ENCODE measurements at regions not wholly inside any gene's neighbourhood (a gene's known extent, or its start where the extent isn't known, plus 50 kb on each side); places are given as distances from the start of the nearest gene placed in this dataset.

DNA sequence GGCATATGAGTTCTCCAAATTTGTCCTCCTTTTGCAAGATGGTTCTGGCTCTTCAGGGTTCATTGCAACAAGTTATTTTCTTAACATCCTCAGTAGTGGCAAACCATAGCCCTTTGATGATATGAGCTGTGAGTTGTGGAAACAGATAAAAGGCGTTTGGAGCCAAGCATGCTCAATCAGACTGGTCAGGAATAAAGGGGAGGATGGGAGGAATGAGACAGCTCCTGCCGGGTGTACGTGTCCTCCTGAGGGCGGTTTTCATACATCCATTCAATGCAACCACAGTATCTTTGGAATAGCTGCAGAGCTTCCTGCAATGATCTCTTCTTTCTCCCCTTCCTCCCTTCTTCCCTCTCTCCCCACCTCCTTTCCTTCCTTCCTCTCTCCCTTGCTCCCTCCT is 245.8 kb downstream of the GLI2 start:
- no peak for DNase-seq (ENCODE audit: low spot score)
- Histone ChIP-seq H3K4me3 (no peak overlapping the region), H3K27ac (no peak overlapping the region)
- no peak for TF ChIP-seq CTCF (IDR thresholded peaks at IDR 0.05)

DNA sequence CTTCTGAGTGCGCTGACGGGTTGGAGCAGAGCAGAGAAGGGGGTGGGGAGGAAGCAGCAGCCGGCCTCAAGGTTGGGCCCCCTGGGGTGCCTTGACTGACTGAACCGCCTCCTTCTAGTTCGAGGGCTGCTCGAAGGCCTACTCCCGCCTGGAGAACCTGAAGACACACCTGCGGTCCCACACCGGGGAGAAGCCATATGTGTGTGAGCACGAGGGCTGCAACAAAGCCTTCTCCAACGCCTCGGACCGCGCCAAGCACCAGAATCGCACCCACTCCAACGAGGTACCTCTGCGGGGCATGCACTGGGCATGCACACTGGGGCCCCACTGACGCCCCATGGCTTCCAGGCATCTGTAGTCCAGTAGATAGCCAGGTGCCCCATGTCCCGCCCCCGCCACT is 246.9 kb downstream of the GLI2 start:
- H3K27ac ChIP-seq, result no peak overlapping the region
- no peak overlapping the region for H3K4me3 ChIP-seq
- no peak for TF ChIP-seq CTCF (IDR thresholded peaks at IDR 0.05)
- DNase-seq (ENCODE audit: low spot score), result no peak

DNA sequence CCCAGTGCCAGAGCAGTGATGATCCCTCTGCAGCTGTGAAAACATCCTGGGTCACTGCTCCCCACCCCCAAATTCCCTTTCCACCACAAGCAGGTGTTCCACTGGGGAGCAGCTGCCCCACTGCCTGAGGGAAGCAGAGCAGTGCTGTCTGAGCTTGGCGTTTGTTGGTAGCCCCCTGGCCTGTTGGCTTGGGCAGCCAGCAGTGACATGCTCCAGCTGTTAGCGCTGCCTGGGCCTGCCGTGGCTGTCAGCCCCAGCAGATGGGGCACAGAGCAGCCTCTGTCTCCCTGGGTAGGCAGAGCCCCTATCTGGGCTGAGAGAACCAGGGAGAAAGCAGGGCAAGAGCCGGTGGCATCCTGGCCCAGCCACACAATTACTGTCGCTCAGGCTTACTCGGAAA is 247.7 kb downstream of the GLI2 start:
- Histone ChIP-seq H3K27ac (no peak overlapping the region), H3K4me3 (no peak overlapping the region)
- no peak for TF ChIP-seq CTCF (IDR thresholded peaks at IDR 0.05)
- DNase-seq (ENCODE audit: low spot score), result no peak

DNA sequence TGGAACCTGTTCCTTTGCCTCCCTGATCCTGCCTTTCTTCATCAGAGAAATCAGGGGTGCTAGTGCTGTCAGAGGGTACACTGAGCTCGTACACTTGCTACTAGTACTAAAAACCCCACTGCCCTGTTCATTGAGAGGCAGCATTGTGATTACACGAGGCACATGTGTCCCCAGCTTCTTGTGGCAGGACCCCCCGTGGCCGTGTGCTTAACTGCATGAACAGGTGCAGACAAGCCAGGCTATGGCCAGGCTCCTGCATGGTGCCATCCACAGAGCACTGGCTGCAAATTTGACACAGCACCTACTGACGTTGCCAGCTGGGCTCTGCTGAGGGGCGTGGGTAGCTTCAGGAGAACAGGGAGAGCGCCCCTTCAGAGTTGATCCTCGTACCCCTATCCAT is 248.4 kb downstream of the GLI2 start:
- H3K4me3 ChIP-seq, result no peak overlapping the region
- no peak for TF ChIP-seq CTCF (IDR thresholded peaks at IDR 0.05)
- H3K27ac ChIP-seq, result no peak overlapping the region
- no peak for DNase-seq (ENCODE audit: low spot score)

GRCh38 chr2:120984452-120985173 is 248.9 kb downstream of the GLI2 start:
- Histone ChIP-seq H3K4me3 (no peak overlapping the region), H3K27ac (no peak overlapping the region)
- no peak for DNase-seq (ENCODE audit: low spot score)
- TF ChIP-seq CTCF (IDR thresholded peaks at IDR 0.05), result no peak

- Histone ChIP-seq H3K27ac (no peak overlapping the region), H3K4me3 (no peak overlapping the region)
- TF ChIP-seq CTCF (IDR thresholded peaks at IDR 0.05), result no peak
- DNase-seq (ENCODE audit: low spot score), result no peak
These were observed 249.7 kb downstream of the GLI2 start for GRCh38 chr2:120985174-120985996.

All from coronary artery (tissue), 2 donors.